Pancreas (tissue), 10 donors: ENCODE measurements at regions not wholly inside any gene's neighbourhood (a gene's known extent, or its start where the extent isn't known, plus 50 kb on each side); places are given as distances from the start of the nearest gene placed in this dataset.
A peak's percentile ranks its signal among the peaks of the same experiment; 100 is the strongest.

ENCODE experiments used
- ATAC-seq, 4 donors: fragments of 200-7000 bp; cut with Tn5 transposase; one replicate each; pipeline versions ENCODE4 v1.8.0 to v1.9.1; 2020; ENCODE audit warnings: mild to moderate bottlenecking in 4 of 4, moderate library complexity in 4 of 4
- DNase-seq, 6 donors: peaks; one replicate each; pipeline ENCODE4 v3.0.0-alpha.2; 2020
- FAIRE-seq: peaks from 2 replicates; lab custom pipeline; 2012; peaks lifted over from hg19 to GRCh38; lab: Jason Lieb, UNC
- H3K27ac ChIP-seq, 4 donors: fragments of 200-600 bp; sonication (generic); 1 replicate in 3 of 4; 2 replicates in 1 of 4; pipeline versions ENCODE4 v1.5.0 to v1.8.0; 2020
- H3K27me3 ChIP-seq, 4 donors: fragments of 200-600 bp; one replicate each; pipeline ENCODE4 v1.8.0; 2021
- H3K36me3 ChIP-seq, 3 donors: fragments of 200-600 bp; sonication (generic) in 1 of 3; one replicate each; pipeline versions ENCODE4 v1.5.0 to v1.8.0; 2020 to 2021
- H3K4me1 ChIP-seq, 3 donors: fragments of 200-600 bp; one replicate each; pipeline ENCODE4 v1.8.0; 2021
- H3K4me3 ChIP-seq, 4 donors: fragments of 200-600 bp; sonication (generic) in 2 of 4; one replicate each; pipeline versions ENCODE4 v1.5.0 to v1.8.0; 2020 to 2021
- H3K9me3 ChIP-seq, 4 donors: fragments of 200-600 bp; one replicate each; pipeline ENCODE4 v1.8.0; 2021
- CTCF ChIP-seq, 4 donors: fragments of 200-600 bp; sonication (generic) in 3 of 4; IDR thresholded peaks; one replicate each; pipeline versions ENCODE4 v1.5.0 to v1.8.0; 2021; ENCODE audit warnings: antibody characterized with exemption in 4 of 4
- WGBS, 2 donors: extraction: QIAGEN DNeasy Blood & Tissue Kit; methylation state at CpG; one replicate each; pipeline ENCODE4 v1.1.7; 2013; 5-methylcytosine and 5-hydroxymethylcytosine counted together
- intact Hi-C, 3 donors: fragments of 100-400 bp; cut with DNase I; formaldehyde crosslinking; loops; one replicate each; pipeline versions ENCODE4 v1.11.1 to v1.14.2; 2022
- donor health status: healthy with polysubstance abuse.
- donor health status: DM: no; HTN: no; CAD: no; lungs with moderate emphysema.
- donor health status: DM: no; HTN: no; CAD: no.
- donor health status: control.
- donor health status: control.
- donor health status: Bipolar disorder and iron deficiency.
- donor health status: DM: yes; HTN: yes; CAD: no.
- donor health status: DM: no; HTN: no; CAD: no.
- donor health status: DM: no; HTN: no; CAD: no.
- donor health status: DM: yes; HTN: yes; CAD: no.

GRCh38 chr3:164687902-164688301 lies 390.4 kb downstream of the SI start:
- Histone ChIP-seq H3K4me3 (no peak overlapping the region), H3K27me3 (no peaks in the 10 kb centered on the region), H3K4me1 (no peaks in the 10 kb centered on the region), H3K9me3 (no peaks in the 10 kb centered on the region), H3K27ac (no peak overlapping the region), H3K36me3 (no peaks in the 10 kb centered on the region)
- DNase-seq (no peak), FAIRE-seq (no peak), ATAC-seq (no peak)
- TF ChIP-seq CTCF (IDR thresholded peaks at IDR 0.05): no peak
- 61 to 75% methylated on average over 1 of the region's 1 CpG for WGBS, 2 donors
- intact Hi-C loops: no loop called here

GRCh38 chr3:164687211-164687610 lies 391.1 kb downstream of the SI start:
- Histone ChIP-seq H3K4me1 (no peaks in the 10 kb centered on the region), H3K36me3 (no peaks in the 10 kb centered on the region), H3K4me3 (no peak overlapping the region), H3K9me3 (no peaks in the 10 kb centered on the region), H3K27me3 (no peaks in the 10 kb centered on the region), H3K27ac (no peak overlapping the region)
- no peak for ATAC-seq
- DNase-seq: no peak
- 81 to 85% methylated on average over 3 of the region's 3 CpGs for WGBS, 2 donors
- intact Hi-C loops: no loop called here
- FAIRE-seq: no peak
- no peak for TF ChIP-seq CTCF (IDR thresholded peaks at IDR 0.05)

- WGBS, 2 donors: 65 to 70% methylated on average over 3 of the region's 3 CpGs
- no peak overlapping the region for H3K27ac ChIP-seq
- intact Hi-C loops: no loop called here
Measured at GRCh38 chr3:164683489-164683888, 394.8 kb downstream of the SI start.

GRCh38 chr3:164679245-164679644 lies 399.1 kb downstream of the SI start:
- no peaks in the 10 kb centered on the region for H3K27me3 ChIP-seq
- FAIRE-seq (no peak), ATAC-seq (peak; percentile 37 to 84 (median 70)), DNase-seq (peak in 1 of 6 donors; percentile 16)
- peaks cover 0 to 3% (median 3%) of the 10 kb centered on the region in 3 donors for H3K4me1 ChIP-seq
- no peak for TF ChIP-seq CTCF (IDR thresholded peaks at IDR 0.05)
- H3K9me3 ChIP-seq: no peaks in the 10 kb centered on the region
- no peak overlapping the region for H3K27ac ChIP-seq
- H3K36me3 ChIP-seq: no peaks in the 10 kb centered on the region
- no peak overlapping the region for H3K4me3 ChIP-seq
- WGBS, 2 donors: 15 to 21% methylated on average over 1 of the region's 1 CpG
- intact Hi-C loops: no loop called here

More at GRCh38 chr3:164683489-164683888, 394.8 kb downstream of the SI start:
- Histone ChIP-seq H3K36me3 (no peaks in the 10 kb centered on the region), H3K9me3 (no peaks in the 10 kb centered on the region), H3K4me3 (no peak overlapping the region), H3K4me1 (no peaks in the 10 kb centered on the region), H3K27me3 (no peaks in the 10 kb centered on the region)
- ATAC-seq (no peak), DNase-seq (no peak), FAIRE-seq (no peak)
- TF ChIP-seq CTCF (IDR thresholded peaks at IDR 0.05): no peak

GRCh38 chr3:164677317-164677716 lies 401.0 kb downstream of the SI start:
- 33 to 38% methylated on average over 4 of the region's 4 CpGs for WGBS, 2 donors
- DNase-seq (no peak), ATAC-seq (peak in 3 of 4 donors; percentile 40 to 63 (median 57)), FAIRE-seq (no peak)
- intact Hi-C loops: no loop called here
- no peaks in the 10 kb centered on the region for H3K36me3 ChIP-seq
- no peak overlapping the region for H3K27ac ChIP-seq
- no peaks in the 10 kb centered on the region for H3K9me3 ChIP-seq
- H3K4me3 ChIP-seq: no peak overlapping the region
- H3K4me1 ChIP-seq: peaks cover 0 to 3% (median 3%) of the 10 kb centered on the region in 3 donors
- no peaks in the 10 kb centered on the region for H3K27me3 ChIP-seq
- TF ChIP-seq CTCF (IDR thresholded peaks at IDR 0.05): no peak
